Fibroblast of skin of back (primary cell): ENCODE measurements at regions not wholly inside any gene's neighbourhood (a gene's known extent, or its start where the extent isn't known, plus 50 kb on each side); places are given as distances from the start of the nearest gene placed in this dataset.
"Not testable (repeated sequence)": the region's sequence is repeated elsewhere in the genome, so short reads cannot be mapped to it uniquely, and the experiment has no call there.

Experiments
- DNase-seq: peaks from one replicate; pipeline ENCODE4 v3.0.0-alpha.2; 2013

- DNase-seq, result peak; percentile 58
Measured at GRCh38 chr9:124126648-124127646, 115.4 kb downstream of the LHX2 start.

GRCh38 chr9:124128568-124129166 is 117.1 kb downstream of the LHX2 start:
- DNase-seq, result peak; percentile 24

- DNase-seq, result no peak
Measured at GRCh38 chr9:124130277-124131075, 118.9 kb downstream of the LHX2 start.

DNA sequence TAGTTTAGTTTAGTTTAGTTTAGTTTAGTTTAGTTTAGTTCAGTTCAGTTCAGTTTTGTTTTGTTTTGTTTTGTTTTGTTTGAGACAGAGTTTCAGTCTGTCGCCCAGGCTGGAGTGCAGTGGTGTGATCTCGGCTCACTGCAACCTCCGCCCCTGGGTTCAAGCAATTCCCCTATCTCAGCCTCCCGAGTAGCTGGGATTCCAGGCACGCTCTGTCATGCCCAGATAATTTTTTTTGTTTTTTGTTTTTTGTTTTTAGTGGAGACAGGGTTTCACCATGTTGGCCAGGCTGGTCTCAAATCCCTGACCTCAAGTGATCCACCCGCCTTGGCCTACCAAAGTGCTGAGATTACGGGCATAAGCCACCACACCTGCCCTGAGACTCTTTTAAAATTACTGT is 120.0 kb downstream of the LHX2 start:
- not testable (repeated sequence) for DNase-seq

GRCh38 chr9:124132671-124133147 is 121.1 kb downstream of the LHX2 start:
- peak; percentile 27 for DNase-seq

- DNase-seq, result peak; percentile 43
Measured at GRCh38 chr9:124133727-124134126, 122.2 kb downstream of the LHX2 start.

DNA sequence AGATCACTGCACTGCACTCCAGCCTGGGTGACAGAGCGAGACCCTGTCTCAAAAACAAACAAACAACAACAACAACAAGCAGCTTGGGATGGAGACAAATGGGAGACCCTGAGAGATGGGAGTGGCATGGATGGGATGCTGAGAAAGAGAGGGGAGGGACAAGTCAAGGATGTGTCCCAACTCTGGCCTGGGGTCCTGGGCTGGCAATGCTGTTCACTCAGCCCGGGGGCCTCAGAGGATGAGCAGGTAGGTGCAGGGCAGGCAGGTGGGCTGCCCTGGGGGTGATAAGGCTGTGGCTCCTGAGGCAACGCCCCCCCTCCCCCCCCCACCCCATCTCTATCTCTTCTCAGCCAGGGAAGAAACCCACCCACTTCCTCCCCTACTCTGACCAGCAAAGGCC is 123.0 kb downstream of the LHX2 start:
- DNase-seq, result no peak

- DNase-seq, result no peak
Measured at GRCh38 chr9:124135813-124136365, 121.9 kb upstream of the NEK6 start.

- DNase-seq, result no peak
Measured at GRCh38 chr9:124137009-124137943, 120.5 kb upstream of the NEK6 start.

DNA sequence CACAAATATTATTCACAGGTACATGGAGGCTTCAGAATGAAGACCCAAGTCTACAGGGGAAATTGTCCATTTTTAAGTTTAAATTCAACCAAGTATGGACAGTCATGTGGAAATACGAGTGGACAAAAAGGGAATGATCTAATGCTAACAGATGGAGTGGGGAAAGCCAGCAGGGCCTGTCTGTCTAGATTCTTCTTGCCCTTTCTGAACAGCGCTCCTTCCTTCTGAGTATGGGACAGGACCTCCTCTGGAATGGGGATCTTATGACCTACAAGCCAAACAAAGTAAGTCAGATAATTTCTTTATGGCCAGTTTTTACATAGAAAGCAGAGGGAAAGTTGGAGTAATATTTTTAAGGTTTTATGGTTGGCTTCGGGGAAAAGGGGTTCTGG is 119.8 kb upstream of the NEK6 start:
- no peak for DNase-seq

GRCh38 chr9:124139001-124139400 is 118.7 kb upstream of the NEK6 start:
- no peak for DNase-seq

GRCh38 chr9:124140941-124141568 is 116.7 kb upstream of the NEK6 start:
- DNase-seq, result no peak

DNA sequence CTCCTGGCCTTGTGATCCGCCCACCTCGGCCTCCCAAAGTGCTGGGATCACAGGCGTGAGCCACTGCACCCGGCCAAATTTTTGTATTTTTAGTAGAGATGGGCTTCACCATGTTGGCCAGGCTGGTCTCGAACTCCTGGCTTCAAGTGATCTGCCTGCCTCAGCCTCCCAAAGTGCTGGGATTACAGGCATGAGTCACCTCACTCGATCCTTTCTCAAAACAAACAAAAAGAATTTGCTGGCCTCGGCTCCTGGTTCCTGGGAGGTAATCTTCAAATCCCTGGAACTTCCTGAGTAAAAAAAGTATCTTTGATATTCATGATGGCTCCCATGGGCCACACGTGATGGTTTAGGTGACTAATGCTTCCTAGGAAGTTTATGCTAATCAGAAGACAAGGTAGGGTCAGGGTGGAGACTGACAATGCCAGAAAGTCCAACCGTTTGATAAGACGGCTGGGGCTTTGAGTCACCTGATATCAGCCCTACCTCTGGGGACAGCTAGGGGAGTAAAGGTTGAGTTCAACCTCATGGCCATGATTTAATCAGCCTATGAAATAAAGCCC is 113.1 kb upstream of the NEK6 start:
- peak; percentile 70 for DNase-seq

DNA sequence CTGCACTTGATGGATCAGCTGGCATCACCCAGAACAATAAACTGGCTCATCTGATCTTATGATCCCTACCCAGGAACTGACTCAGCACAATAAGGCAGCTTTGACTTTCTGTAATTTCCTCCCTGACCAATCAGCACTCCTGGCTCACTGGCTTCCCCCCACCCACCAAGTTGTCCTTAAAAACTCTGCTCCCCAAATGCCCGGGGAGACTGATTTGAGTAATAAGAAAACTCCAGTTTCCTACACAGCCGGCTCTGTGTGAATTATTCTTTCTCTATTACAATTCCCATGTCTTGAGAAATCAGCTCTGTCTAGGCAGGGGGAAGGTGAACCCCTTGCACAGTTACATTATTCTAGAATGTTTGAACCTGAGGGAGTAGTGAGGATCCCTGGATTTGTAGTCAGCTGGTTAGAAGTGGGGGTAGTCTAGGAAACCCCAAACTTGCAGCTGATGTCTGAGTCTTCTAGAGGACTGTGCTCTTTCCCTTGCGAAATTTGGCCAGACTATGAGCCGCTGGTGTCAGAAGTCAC is 111.7 kb upstream of the NEK6 start:
- no peak for DNase-seq

DNA sequence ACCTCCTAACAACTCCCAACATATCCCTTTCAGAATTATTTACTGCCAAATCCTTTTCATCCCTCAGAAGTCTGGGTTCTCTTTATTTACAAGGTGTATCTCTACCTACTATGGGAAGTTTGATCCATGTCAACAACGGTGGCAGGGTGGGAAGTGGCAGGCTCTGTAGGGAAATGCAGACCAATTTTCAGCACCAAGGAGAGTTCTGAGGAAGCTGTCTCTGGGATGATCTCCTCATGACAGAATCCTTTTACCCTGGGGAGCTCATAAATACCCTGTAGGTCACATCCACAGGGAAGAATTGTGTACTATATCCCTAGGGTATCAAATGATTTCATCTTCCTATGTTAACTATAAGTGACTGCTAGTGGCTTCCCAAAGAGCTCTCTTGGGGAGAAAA is 107.8 kb upstream of the NEK6 start:
- peak; percentile 36 for DNase-seq

DNA sequence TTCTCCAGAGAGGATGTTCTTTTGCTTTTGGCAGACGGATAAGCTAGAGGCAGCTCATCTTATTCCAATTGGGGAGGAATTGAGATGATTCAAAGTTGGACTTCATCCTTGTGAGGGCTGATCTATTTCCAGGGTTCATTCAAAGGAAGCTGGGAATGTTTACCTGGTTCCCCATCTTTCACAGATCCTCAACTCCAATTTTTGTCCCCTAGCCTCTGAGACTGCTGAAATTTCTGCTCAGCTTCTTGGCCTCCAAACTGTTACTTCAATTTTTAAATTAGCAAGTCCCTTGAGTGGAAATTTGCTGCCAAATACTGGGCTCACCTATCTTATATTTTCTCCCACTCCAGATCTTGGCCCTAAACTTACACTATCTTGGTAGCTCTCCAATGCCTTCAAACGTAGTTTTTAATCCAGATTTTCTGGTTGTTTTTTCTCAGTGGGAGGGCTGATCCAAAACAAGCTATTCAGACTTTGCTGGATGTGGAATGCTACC is 93.9 kb upstream of the NEK6 start:
- DNase-seq, result no peak

DNA sequence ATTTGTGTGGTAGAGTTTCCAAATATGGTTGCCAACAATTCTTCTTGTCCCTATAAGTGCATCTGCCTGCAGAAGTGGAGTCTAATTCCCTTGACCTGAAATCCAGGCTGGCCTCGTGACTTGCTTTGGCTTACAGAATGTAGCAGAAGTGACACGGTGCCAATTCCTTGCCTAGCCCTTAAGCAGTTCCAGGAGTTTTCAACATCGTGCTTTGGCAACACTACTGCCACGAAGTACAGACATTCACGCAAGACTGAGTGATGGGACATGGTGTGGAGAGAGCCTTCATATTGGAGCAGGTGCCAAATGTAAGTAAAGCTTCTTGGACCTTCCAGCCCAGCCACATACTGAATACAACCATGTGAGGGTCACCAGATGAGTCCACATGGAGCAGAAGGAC is 92.9 kb upstream of the NEK6 start:
- DNase-seq, result no peak

- no peak for DNase-seq
Measured at GRCh38 chr9:124174433-124174832, 83.3 kb upstream of the NEK6 start.

- DNase-seq, result not testable (repeated sequence)
Measured at GRCh38 chr9:124177522-124177921, 80.2 kb upstream of the NEK6 start.
